SK-N-SH (cell line): ENCODE measurements at regions not wholly inside any gene's neighbourhood (a gene's known extent, or its start where the extent isn't known, plus 50 kb on each side); places are given as distances from the start of the nearest gene placed in this dataset.

ENCODE experiments used
- CTCF ChIA-PET: fragments of 300-600, 350-600 bp; formaldehyde crosslinking; extraction: SDS; loops from one replicate; lab custom pipeline; 2021; lab: Yijun Ruan, JAX
- POLR2A ChIA-PET: fragments of 350-600 bp; sonication (Branson Sonifier 250); formaldehyde crosslinking; extraction: SDS; loops from one replicate; lab custom pipeline; 2020; ENCODE audit warnings: antibody characterized with exemption, inconsistent platforms; lab: Yijun Ruan, JAX
- DNase-seq: peaks from one replicate; pipeline ENCODE4 v3.0.0; 2012
- H2AFZ ChIP-seq: fragments of 200-600 bp; sonication (generic); 2 replicates; pipeline ENCODE4 v1.8.1; 2016; ENCODE audit warnings: antibody characterized with exemption, mild to moderate bottlenecking, low read depth
- H3F3A ChIP-seq: fragments of 200-600 bp; sonication (generic); replicated peaks from 2 replicates; pipeline ENCODE3; 2016; ENCODE audit warnings: antibody characterized with exemption, mild to moderate bottlenecking; ENCODE audit not compliant: insufficient read depth
- H3K27ac ChIP-seq, 2 experiments: fragments of 200-500 bp in 1 of 2; fragments of 200-600 bp in 1 of 2; sonication (Bioruptor generic) in 1 of 2; sonication (generic), shearing (Covaris generic) in 1 of 2; 2 replicates each; pipeline versions ENCODE4 v1.5.1 to v1.6.1; 2014 to 2016; ENCODE audit warnings: low read depth in 2 of 2, inconsistent platforms in 1 of 2, low read length in 1 of 2, mild to moderate bottlenecking in 1 of 2, mixed read lengths in 1 of 2
- H3K27me3 ChIP-seq: fragments of 200-600 bp; sonication (generic), shearing (Covaris generic); 2 replicates; pipeline ENCODE4 v1.6.1; 2016; ENCODE audit warnings: mixed run types; ENCODE audit not compliant: insufficient read depth
- H3K36me3 ChIP-seq, 2 experiments: fragments of 200-500 bp in 1 of 2; fragments of 200-600 bp in 1 of 2; sonication (Bioruptor generic) in 1 of 2; sonication (generic) in 1 of 2; replicated peaks in 1 of 2; 2 replicates each; pipeline versions ENCODE3 to v1.5.1; 2014 to 2016; ENCODE audit warnings: low read length in 1 of 2, mild to moderate bottlenecking in 1 of 2; ENCODE audit not compliant: insufficient read depth in 2 of 2, control insufficient read depth in 1 of 2
- H3K4me1 ChIP-seq, 2 experiments: fragments of 200-500 bp in 1 of 2; fragments of 200-600 bp in 1 of 2; sonication (Bioruptor generic) in 1 of 2; sonication (generic), shearing (Covaris generic) in 1 of 2; 2 replicates each; pipeline versions ENCODE4 v1.5.1 to v1.6.1; 2014 to 2016; ENCODE audit warnings: low read depth in 1 of 2, low read length in 1 of 2, mixed run types in 1 of 2; ENCODE audit not compliant: insufficient read depth in 2 of 2, control insufficient read depth in 1 of 2
- H3K4me2 ChIP-seq: fragments of 200-600 bp; sonication (generic), shearing (Covaris generic); 2 replicates; pipeline ENCODE4 v1.6.1; 2017; ENCODE audit warnings: mixed run types
- H3K4me3 ChIP-seq, 2 experiments: fragments of 200-500 bp in 1 of 2; fragments of 200-600 bp in 1 of 2; sonication (Bioruptor generic) in 1 of 2; sonication (generic), shearing (Covaris generic) in 1 of 2; 2 replicates each; pipeline versions ENCODE4 v1.5.1 to v1.8.1; 2014 to 2016; ENCODE audit warnings: low read depth in 2 of 2, inconsistent platforms in 1 of 2, low read length in 1 of 2, mild to moderate bottlenecking in 1 of 2, mixed read lengths in 1 of 2, moderate library complexity in 1 of 2
- H3K79me2 ChIP-seq: fragments of 200-600 bp; sonication (generic); 2 replicates; pipeline ENCODE4 v1.8.1; 2017; ENCODE audit warnings: mild to moderate bottlenecking; ENCODE audit not compliant: insufficient read depth
- H3K9ac ChIP-seq: fragments of 200-600 bp; sonication (generic); 2 replicates; pipeline ENCODE4 v1.6.1; 2017; ENCODE audit warnings: mixed run types
- H3K9me2 ChIP-seq: fragments of 200-600 bp; sonication (generic); 2 replicates; pipeline ENCODE4 v1.6.1; 2017; ENCODE audit warnings: mixed run types
- H3K9me3 ChIP-seq: fragments of 200-600 bp; sonication (generic); 2 replicates; pipeline ENCODE4 v1.6.1; 2017; ENCODE audit warnings: mixed run types, mild to moderate bottlenecking, moderate library complexity
- H4K20me1 ChIP-seq: fragments of 200-600 bp; sonication (generic); 2 replicates; pipeline ENCODE4 v1.6.1; 2017; ENCODE audit warnings: mild to moderate bottlenecking, mixed run types; ENCODE audit not compliant: insufficient read depth
- EP300 ChIP-seq, 2 experiments: IDR thresholded peaks; 2 replicates each; pipeline versions ENCODE4 v1.4.0 to v1.6.1; 2012; ENCODE audit warnings: borderline replicate concordance in 1 of 2, low read depth in 1 of 2, low read length in 1 of 2
- EZH2phosphoT487 ChIP-seq: fragments of 200-600 bp; sonication (generic); IDR thresholded peaks from 2 replicates; pipeline ENCODE4 v1.6.1; 2017; ENCODE audit warnings: low read depth, mixed run types, mild to moderate bottlenecking, antibody characterized with exemption, moderate library complexity, borderline replicate concordance
- FOSL2 ChIP-seq: IDR thresholded peaks from 2 replicates; pipeline ENCODE4 v1.4.0; 2012; ENCODE audit warnings: low read depth, mild to moderate bottlenecking, moderate library complexity, borderline replicate concordance
- FOXJ3 ChIP-seq: sonication (generic); formaldehyde crosslinking; IDR thresholded peaks from 2 replicates; pipeline ENCODE4 v1.5.1; 2020; ENCODE audit warnings: mild to moderate bottlenecking, missing genetic modification reagents
- GABPA ChIP-seq: IDR thresholded peaks from 2 replicates; pipeline ENCODE4 v1.4.0; 2012; ENCODE audit warnings: low read depth, mild to moderate bottlenecking
- GATA2 ChIP-seq: sonication (generic); formaldehyde crosslinking; IDR thresholded peaks from 2 replicates; pipeline ENCODE4 v1.5.0; 2020; ENCODE audit warnings: mild to moderate bottlenecking, missing genetic modification reagents
- MXI1 ChIP-seq: IDR thresholded peaks from 2 replicates; pipeline ENCODE4 v1.6.1; 2012; ENCODE audit warnings: mild to moderate bottlenecking, low read depth, low read length, improper control_type of control experiment
- RAD21 ChIP-seq: IDR thresholded peaks from 2 replicates; pipeline ENCODE4 v1.6.1; 2012; ENCODE audit warnings: mild to moderate bottlenecking, low read length
- RCOR1 ChIP-seq: fragments of 150-350 bp; IDR thresholded peaks from 2 replicates; pipeline ENCODE4 v1.6.1; 2017; ENCODE audit warnings: antibody characterized with exemption, low read length
- RXRA ChIP-seq: IDR thresholded peaks from 2 replicates; pipeline ENCODE4 v1.4.0; 2012; ENCODE audit warnings: low read depth, mild to moderate bottlenecking, borderline replicate concordance
- SMC3 ChIP-seq: IDR thresholded peaks from 2 replicates; pipeline ENCODE4 v1.6.1; 2012; ENCODE audit warnings: low read depth, low read length, improper control_type of control experiment
- TAF1 ChIP-seq: IDR thresholded peaks from 2 replicates; pipeline ENCODE4 v1.6.1; 2012; ENCODE audit warnings: low read depth, mild to moderate bottlenecking, low read length, moderate library complexity, borderline replicate concordance
- USF1 ChIP-seq: IDR thresholded peaks from 2 replicates; pipeline ENCODE4 v1.4.0; 2012; ENCODE audit warnings: low read depth, borderline replicate concordance
- USF2 ChIP-seq: fragments of 150-350 bp; IDR thresholded peaks from 2 replicates; pipeline ENCODE4 v1.6.1; 2017; ENCODE audit warnings: antibody characterized with exemption, low read length, low read depth, borderline replicate concordance
- YY1 ChIP-seq: IDR thresholded peaks from 2 replicates; pipeline ENCODE4 v1.4.0; 2012; ENCODE audit warnings: low read depth, mild to moderate bottlenecking
- WGBS: methylation state at CpG from one replicate; pipeline ENCODE4 v1.1.6; 2017; ENCODE audit warnings: low lambda C conversion rate; 5-methylcytosine and 5-hydroxymethylcytosine counted together
- TF ChIP-seq, protein P1 (sequence below): IDR thresholded peaks from 2 replicates; pipeline ENCODE4 v1.6.1; 2012; ENCODE audit warnings: mild to moderate bottlenecking, low read depth, low read length, moderate library complexity
- TF ChIP-seq, protein P2 (sequence below): fragments of 150-350 bp; IDR thresholded peaks from 2 replicates; pipeline ENCODE4 v1.6.1; 2016; ENCODE audit warnings: mild to moderate bottlenecking, low read depth, low read length
- TF ChIP-seq, protein P3 (sequence below): IDR thresholded peaks from 2 replicates; pipeline ENCODE4 v1.4.0; 2012; ENCODE audit warnings: low read depth

GRCh38 chr13:34588362-34588761 is 353.7 kb upstream of the NBEA start:
- Histone ChIP-seq H2AFZ (no peak overlapping the region), H3K9me3 (no peaks in the 10 kb centered on the region), H3K36me3 (no peaks in the 10 kb centered on the region), H4K20me1 (no peaks in the 10 kb centered on the region), H3K27me3 (no peaks in the 10 kb centered on the region)
- TF ChIP-seq FOXJ3 (no peak), TAF1 (no peak), RCOR1 (no peak), SMC3 (no peak), YY1 (no peak), EZH2phosphoT487 (no peak), GATA2 (CRISPR knock-in tag) (no peak)
- TF ChIP-seq, protein P1, sequence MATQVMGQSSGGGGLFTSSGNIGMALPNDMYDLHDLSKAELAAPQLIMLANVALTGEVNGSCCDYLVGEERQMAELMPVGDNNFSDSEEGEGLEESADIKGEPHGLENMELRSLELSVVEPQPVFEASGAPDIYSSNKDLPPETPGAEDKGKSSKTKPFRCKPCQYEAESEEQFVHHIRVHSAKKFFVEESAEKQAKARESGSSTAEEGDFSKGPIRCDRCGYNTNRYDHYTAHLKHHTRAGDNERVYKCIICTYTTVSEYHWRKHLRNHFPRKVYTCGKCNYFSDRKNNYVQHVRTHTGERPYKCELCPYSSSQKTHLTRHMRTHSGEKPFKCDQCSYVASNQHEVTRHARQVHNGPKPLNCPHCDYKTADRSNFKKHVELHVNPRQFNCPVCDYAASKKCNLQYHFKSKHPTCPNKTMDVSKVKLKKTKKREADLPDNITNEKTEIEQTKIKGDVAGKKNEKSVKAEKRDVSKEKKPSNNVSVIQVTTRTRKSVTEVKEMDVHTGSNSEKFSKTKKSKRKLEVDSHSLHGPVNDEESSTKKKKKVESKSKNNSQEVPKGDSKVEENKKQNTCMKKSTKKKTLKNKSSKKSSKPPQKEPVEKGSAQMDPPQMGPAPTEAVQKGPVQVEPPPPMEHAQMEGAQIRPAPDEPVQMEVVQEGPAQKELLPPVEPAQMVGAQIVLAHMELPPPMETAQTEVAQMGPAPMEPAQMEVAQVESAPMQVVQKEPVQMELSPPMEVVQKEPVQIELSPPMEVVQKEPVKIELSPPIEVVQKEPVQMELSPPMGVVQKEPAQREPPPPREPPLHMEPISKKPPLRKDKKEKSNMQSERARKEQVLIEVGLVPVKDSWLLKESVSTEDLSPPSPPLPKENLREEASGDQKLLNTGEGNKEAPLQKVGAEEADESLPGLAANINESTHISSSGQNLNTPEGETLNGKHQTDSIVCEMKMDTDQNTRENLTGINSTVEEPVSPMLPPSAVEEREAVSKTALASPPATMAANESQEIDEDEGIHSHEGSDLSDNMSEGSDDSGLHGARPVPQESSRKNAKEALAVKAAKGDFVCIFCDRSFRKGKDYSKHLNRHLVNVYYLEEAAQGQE = no peak
- TF ChIP-seq, protein P2, sequence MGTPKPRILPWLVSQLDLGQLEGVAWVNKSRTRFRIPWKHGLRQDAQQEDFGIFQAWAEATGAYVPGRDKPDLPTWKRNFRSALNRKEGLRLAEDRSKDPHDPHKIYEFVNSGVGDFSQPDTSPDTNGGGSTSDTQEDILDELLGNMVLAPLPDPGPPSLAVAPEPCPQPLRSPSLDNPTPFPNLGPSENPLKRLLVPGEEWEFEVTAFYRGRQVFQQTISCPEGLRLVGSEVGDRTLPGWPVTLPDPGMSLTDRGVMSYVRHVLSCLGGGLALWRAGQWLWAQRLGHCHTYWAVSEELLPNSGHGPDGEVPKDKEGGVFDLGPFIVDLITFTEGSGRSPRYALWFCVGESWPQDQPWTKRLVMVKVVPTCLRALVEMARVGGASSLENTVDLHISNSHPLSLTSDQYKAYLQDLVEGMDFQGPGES = no peak
- TF ChIP-seq, protein P3, sequence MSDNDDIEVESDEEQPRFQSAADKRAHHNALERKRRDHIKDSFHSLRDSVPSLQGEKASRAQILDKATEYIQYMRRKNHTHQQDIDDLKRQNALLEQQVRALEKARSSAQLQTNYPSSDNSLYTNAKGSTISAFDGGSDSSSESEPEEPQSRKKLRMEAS = no peak
- TF ChIP-seq, all 33 proteins: peak for 0
- no peaks in the 10 kb centered on the region for H3F3A ChIP-seq
- POLR2A ChIA-PET = no interaction called here
- H3K4me2 ChIP-seq = no peak overlapping the region
- no peak overlapping the region for H3K9ac ChIP-seq
- H3K9me2 ChIP-seq = no peaks in the 10 kb centered on the region
- WGBS = 83% methylated on average over 7 of the region's 7 CpGs
- no peak overlapping the region for H3K4me3 ChIP-seq
- no peaks in the 10 kb centered on the region for H3K79me2 ChIP-seq
- DNase-seq = no peak
- CTCF ChIA-PET = interaction anchor here (1.3 kb wide), 1 partner anchor 10 kb away, joined by 4 read pairs; no protein-coding TSS in a partner anchor
- no peaks in the 10 kb centered on the region; a peak in 1 of 4 replicates for H3K4me1 ChIP-seq
- H3K27ac ChIP-seq = no peak overlapping the region

DNA sequence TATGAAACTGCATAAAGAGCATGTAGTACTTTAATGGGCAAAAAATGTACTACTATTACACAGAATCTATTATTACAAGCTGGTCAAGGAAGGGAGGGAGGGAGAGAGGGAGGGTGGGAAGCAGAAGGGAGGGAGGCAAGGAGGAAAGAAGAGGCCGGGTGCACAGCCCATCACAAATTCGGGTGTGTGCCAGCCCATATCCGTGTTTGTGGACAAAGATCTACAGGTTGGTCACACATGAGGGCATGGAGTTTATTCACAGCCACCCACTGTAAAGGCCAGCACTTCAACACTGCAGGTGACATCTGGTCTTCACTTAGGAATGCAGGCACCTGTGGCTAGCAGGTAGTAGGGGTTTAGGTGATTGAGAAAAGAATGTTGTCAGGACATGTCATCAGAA is 352.5 kb upstream of the NBEA start:
- H3K27ac ChIP-seq = no peak overlapping the region
- H3K9ac ChIP-seq = no peak overlapping the region
- H3F3A ChIP-seq = no peaks in the 10 kb centered on the region
- H3K4me2 ChIP-seq = no peak overlapping the region
- no peaks in the 10 kb centered on the region for H3K79me2 ChIP-seq
- no peaks in the 10 kb centered on the region for H3K36me3 ChIP-seq
- POLR2A ChIA-PET = no interaction called here
- no peak for DNase-seq
- H3K9me3 ChIP-seq = no peaks in the 10 kb centered on the region
- no peaks in the 10 kb centered on the region for H3K27me3 ChIP-seq
- H4K20me1 ChIP-seq = no peaks in the 10 kb centered on the region
- H3K4me1 ChIP-seq = no peaks in the 10 kb centered on the region
- no peaks in the 10 kb centered on the region for H3K9me2 ChIP-seq
- CTCF ChIA-PET = interaction anchor here (1.3 kb wide), 1 partner anchor 8 kb away, joined by 4 read pairs; no protein-coding TSS in a partner anchor
- no peak overlapping the region for H2AFZ ChIP-seq
- H3K4me3 ChIP-seq = no peak overlapping the region
- 66% methylated on average over 3 of the region's 3 CpGs for whole genome bisulfite sequencing
- no peak for TF ChIP-seq FOSL2
- TF ChIP-seq RCOR1 = no peak
- TF ChIP-seq, protein P3 = no peak
- no peak for TF ChIP-seq RAD21
- no peak for TF ChIP-seq USF1
- TF ChIP-seq MXI1 = no peak
- no peak for TF ChIP-seq USF2
- TF ChIP-seq, protein P2 = no peak
- TF ChIP-seq GABPA = no peak
- no peak for TF ChIP-seq RXRA
- no peak for TF ChIP-seq EP300 (IDR thresholded peaks at IDR 0.05; ENCODE audit: borderline replicate concordance in 1 of 2, low read depth in 1 of 2, low read length in 1 of 2)
